C1 segment of cervical spinal cord (tissue), 14 donors: ENCODE measurements at regions not wholly inside any gene's neighbourhood (a gene's known extent, or its start where the extent isn't known, plus 50 kb on each side); places are given as distances from the start of the nearest gene placed in this dataset.

Source experiments
- DNase-seq, 14 donors: peaks; one replicate each; lab custom pipeline; 2025; lab: John Stamatoyannopoulos, UW

DNA sequence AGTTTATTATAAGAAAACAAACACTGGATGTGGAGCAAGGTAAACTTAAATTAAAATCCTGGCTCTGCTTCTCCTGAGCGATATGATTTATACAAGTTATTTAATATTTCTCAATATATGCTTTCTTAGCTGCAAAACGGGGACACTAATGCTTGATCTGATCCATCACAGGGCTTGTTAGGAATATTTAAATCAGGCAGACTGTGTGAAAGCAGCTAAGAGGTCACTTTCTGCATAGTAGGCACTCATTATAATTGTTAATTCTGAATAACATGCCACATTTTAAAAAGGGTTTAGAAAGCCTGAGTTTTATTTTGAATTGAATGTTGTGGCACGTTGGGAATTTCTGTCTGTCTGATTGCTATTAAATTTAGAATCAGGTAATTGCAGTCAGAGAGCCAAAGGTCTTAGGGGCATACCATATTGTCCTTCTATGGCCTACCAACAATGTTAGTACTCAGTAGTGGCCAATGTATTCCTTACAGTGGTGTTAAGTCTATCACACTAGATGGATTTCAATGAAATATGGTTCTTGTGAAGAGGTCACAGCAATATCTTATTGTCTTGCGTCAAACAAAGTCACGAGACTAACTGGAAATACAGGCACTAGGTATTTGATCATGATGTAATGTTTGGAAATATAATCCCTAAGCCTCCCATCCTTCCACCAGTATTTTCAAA is 890.0 kb upstream of the CDH8 start:
- no peak for DNase-seq

DNA sequence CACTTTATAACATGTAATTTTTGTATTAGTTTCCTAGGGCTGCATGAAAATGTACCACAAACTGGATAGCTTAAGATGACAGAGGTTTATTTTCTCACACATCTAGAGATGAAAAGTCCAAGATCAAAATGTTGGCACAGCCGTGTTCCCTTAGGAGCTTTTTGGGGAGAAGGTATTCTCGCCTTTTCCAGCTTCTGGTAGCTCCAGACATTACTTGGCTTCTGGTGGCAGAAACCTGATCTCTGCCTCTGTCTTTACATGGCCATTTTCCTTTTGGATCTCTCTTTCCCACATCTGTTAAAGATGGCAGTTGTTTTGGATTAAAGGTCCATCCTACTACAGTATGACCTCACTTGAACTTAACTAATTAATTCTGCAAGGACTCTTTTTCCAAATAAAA is 885.7 kb upstream of the CDH8 start:
- DNase-seq, result no peak

DNA sequence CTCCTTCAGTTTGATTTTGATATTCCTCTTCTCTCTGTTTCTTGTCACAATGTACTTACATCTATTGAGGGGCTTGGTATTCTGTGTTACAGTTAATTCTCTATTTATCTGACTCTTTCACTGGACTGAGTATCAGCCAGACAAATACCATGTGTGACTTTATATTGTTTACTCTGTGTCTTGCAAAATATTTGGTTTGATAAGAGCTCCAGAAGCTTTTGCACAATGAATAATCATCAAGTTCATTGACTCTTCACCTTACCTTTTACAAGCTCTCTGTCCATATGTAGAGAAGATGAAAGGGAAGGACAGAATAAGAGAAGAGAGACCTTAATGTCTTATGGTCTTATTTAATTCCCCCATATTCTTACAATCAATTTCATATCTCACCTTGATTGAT is 877.7 kb upstream of the CDH8 start:
- no peak for DNase-seq

DNA sequence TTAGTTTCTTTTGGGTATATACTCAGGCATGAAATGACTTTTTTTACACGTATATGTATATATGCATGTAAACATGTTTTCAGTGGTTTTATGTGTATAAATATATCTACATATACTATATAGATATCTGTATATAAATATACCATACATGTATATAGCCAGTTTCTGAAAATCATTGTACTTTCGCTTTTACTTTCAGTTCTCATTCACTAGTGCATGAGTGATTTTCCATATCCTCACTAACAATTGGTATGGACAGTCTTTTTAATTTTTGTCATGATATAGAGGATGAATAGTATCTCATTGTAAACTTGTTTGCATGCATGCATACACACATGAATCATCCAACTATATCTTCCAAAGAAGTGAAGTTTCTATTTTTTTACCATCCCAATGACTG is 877.1 kb upstream of the CDH8 start:
- no peak for DNase-seq

DNA sequence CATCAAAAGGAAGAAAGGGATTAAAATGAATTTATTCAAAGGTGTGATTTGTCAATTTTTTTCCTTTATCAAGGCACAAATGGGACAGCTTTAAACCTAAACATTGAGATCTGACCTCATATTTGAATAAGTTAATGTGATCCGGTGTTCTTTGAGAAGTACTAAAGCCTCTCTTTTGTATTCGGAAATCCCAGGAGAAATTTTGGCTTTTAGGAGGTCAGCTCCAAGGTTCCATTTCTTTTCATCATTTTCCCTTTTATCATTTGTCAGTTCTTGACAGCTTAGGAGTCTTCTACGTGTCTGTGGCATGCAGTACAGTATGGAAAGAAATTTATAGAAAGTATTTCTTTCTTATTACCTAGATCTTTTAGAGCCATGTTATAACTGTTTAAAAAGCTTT is 873.4 kb upstream of the CDH8 start:
- no peak for DNase-seq

DNA sequence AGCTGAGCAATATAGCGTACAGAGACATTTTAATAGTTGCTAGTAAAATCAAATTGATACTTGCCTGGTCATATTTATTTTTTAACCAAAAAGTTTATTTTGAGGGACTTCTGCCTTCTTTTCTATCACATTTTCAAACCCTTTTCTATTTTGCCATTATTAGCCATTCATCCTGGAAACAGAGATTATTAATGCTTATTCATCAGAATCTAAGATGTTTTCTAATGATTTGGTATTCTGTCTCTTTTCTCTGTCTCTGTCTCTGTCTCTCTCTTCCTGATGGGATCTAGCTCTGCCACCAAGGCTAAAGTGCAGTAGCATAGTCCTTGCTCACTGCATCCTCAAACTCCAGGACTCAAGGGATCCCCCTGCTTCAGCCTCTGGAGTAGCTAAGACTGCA is 871.3 kb upstream of the CDH8 start:
- no peak for DNase-seq

DNA sequence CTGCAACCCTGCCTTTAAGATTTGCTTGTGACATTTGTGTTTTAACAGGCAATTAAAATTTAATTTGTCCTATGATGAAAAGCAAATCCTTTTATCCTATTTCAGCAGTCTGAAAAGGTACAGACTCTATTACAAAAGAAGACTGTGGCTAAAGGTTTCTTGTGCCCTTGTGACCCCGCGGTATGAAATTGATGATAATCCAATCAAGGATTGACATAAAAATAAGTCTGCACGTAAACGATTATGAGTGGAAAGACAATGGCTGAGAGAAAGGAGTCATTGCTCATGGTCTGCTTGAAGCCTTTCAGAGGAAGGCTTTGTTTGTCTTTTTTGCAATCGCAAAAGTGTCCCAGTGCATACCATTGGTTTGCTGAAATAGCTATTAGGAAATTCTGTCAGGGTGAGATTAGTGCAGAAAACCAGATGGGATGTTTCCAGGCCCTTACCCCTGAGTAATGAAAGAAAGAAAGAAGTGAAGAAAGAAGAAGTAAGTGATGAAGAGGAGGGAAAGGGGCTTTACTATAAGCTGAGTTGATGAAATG is 867.8 kb upstream of the CDH8 start:
- no peak for DNase-seq

DNA sequence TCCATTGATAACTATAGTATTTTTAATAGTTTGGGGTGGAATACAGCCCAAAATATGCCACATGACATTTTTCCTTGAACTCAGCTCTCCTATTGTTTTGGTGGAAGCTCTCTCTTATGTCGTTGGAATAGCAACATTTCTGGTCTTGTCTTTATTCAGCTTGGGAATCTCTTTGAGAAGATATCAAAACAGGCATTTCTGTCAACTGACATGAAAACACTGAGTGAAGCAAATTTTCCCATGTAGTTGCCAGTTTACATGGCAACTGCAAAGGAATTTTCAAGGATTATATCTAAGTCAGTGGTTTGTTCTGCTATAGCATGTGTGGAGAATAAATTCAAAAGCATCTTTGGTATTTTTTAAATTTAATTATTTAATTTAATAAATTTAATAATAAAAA is 863.5 kb upstream of the CDH8 start:
- no peak for DNase-seq

DNA sequence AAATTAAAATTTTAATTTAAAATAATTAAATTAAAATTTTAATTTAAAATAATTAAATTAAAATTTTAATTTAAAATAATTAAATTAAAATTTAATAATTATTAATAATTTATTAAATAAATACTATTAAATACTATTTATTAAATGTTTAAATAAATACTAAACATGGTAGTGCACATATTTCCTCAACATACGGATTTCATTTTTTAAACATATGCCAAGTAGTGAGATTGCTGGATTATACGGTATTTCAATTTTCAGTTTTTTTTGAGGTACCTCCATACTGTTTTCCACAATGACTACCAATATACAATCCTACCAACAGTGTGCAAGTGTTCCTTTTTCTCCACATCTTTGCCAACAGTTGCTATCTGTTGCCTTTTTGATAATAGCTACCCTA is 852.9 kb upstream of the CDH8 start:
- no peak for DNase-seq

DNA sequence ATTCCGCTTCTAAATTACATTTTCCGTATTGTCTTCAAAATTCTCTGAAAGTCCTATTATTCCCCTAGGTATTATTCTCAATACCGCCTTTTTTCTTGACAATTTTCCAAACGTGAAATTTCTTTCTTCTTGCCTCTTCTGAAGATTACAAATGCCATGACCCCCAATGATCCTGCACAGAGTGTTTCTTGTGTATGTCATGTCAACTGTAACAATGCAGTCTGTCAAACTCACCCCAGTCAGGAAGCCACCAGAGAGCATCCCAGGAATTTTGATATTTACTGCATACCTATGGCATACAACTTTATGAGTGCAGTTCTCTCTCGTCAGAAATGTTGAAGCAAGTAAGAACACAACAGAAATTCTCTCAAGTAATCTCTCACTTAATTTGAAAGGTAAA is 847.3 kb upstream of the CDH8 start:
- no peak for DNase-seq

DNA sequence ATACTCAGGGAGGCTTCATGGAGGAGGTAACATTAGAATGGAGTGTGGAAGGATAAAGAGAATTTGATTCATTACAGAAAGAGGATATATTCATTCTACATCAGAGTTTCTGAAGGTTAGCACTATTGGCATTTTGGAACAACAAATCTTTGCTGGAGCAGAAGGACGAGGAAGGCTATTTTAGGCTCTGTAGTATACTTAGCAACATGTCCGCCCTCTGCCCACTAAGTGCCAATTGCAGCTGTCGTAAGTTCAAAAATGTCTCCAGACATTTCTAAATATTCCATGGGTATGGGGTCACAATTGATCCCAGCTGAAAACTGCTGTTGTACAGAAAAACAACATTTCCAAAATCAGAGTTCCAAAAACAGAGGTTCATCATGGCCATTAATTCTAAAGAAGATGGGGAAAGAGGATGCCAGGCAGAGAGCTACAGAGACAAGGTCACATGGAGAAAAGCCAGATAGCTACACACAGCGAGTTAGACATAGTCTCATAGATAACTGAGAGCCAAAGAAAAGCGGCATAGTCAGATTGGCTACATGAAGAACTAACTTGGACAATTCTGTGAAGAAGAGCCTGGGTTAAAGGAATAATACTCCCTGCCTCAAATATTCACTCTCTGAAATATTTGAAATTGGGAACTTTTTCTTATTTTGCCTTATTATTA is 846.4 kb upstream of the CDH8 start:
- DNase-seq, result no peak

DNA sequence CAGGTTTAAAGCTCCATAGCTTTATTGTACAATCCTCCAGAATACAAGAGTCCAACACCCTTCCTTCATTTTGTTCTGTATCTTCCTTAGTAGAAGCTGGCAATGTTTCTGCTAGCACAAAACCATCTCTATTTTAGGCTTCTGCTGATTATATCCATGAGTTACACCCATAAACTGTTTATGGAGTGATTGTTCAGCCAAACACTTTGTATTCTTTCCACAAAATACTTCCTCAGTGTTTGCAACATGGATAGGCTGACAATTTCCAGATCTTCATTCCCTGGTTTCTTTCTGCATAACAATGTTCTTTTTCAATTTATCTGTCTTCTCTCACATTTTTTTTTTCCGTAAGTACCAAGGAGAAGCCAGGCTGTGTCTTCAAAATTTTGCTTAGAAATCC is 839.9 kb upstream of the CDH8 start:
- DNase-seq, result no peak

DNA sequence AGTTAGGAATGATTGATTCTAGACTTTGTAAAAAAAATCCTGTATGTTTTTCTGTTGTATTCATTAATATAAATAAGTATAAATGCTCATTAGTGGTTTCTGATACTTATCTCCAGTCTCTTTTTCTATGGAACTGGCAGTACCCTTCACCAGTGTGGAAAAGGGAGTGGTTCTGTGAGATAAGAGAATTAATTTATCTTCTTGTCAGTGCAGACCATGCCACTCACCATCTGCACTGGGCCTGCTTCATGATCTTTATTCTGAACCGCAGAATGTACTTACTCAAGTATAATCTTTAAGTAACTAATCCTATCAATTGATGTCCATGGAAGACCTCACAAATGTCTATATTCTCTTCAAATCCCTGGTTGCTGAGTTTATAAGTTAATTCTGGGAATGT is 836.1 kb upstream of the CDH8 start:
- no peak for DNase-seq

DNA sequence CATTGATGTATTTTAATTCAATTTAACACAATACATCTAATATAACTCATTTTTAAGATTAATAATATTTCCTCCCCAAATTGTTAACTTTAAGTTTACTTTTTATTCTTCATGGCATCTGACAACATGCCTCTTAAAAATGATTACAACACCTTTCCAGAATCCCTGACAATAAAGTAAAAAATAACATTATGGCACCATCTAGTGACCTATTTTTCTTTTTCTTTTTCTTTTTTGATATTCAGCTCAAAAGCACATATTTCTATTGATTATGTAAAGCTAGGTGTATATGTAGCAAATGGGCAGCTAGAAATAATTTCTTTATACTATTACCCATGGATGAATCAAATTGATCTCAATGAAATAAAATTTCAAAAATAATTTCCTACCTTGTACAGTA is 834.3 kb upstream of the CDH8 start:
- DNase-seq, result no peak

DNA sequence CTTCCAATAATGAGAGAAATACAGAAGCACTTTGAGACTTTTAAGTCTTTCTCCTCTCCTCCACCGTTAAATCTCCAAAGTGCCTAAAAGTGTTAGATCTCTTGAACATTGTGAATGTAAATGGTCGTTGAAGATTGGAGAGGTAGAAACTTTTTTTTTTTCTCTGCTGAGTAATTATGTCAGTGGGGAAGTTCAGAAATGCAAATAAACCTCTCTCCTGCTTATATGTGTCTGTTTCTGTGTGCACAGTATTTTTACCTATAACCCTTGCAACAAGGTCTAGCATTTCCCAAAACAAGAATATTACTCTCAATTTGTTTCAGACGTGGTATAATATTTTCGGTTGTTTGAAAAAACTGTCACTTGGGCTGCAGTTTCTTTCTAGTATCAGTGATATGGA is 833.6 kb upstream of the CDH8 start:
- no peak for DNase-seq

DNA sequence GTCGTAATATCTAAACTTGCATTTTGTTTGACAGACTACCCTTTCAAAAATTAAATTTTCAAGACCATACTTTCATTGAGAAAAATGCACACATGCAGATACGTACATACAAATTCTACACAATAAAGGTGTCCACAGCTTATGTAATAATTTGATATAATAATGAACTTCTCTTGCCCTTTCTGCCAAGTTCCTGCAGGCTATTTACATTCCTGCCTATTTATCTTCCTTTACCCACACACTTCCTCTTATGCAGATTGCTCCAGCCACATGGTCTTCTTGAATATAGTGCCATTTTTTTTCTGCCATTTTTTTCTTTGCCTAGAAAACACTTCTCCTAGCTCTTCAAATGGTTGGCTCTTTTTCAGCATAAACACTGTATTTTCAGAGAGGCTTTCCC is 826.9 kb upstream of the CDH8 start:
- no peak for DNase-seq

DNA sequence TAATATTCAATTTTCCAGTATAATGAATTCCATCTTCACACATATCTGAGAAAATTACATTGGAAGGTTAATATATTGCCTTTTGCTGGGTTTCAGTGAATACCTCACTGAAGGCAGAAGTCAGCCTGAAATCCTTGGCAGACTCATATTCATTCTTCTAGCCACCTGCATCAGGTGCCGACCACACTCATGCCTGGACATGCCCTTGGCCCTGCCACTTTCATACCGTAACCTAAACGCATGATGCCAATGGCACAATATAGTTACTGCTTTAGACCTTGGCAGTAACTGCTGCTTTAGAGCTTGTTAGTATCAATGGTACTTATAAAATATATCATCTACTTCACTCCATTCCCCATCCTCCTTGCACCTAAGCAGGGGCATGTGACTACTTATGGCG is 817.6 kb upstream of the CDH8 start:
- DNase-seq, result no peak

DNA sequence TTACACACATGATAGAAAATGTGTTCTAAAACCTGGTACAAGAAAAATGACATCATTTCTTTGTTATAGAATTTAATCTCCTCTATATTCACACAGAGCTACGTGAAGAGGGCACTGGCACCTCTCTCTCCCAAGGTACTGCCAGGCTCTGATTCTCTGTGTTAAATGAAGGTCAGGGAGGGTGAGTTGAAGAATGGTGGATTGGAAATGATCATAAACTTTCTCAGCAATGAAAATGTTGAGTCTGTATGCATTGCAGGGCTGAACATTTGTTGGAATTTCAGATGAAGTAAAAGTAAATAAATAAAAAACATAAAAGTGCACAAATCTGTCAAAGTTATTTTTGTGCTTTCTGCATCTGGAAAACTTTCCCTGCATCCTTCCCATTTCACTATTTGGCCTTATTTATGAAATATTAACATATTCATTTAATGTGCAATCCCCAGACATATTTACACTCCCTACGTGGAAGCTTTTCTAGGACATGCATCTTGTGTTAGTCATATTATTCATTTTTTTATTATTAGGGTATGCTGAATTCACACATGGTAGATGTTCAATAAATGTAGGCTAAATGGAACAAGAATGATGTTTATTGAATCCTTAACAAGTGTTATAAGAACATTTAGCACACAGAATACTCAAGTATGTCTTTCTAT is 810.3 kb upstream of the CDH8 start:
- DNase-seq, result no peak

DNA sequence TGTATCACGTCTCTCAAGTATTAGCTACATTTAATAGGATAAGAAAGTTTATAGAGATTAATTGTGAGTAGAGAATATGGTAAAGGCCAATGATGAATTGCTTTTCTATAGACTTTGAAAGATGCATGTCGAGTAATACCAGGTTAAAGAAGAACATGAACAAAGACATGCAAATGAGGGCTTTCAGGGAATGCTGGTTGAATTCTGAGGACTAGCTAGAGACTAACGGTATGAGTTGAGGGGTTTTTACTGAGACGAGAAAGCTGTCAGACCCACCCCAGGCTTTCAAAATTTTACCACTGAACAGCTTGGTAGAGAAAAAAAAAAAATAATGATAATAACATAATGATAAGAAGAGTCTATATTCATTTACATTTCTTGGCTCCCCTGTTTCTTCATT is 796.0 kb upstream of the CDH8 start:
- DNase-seq, result no peak

DNA sequence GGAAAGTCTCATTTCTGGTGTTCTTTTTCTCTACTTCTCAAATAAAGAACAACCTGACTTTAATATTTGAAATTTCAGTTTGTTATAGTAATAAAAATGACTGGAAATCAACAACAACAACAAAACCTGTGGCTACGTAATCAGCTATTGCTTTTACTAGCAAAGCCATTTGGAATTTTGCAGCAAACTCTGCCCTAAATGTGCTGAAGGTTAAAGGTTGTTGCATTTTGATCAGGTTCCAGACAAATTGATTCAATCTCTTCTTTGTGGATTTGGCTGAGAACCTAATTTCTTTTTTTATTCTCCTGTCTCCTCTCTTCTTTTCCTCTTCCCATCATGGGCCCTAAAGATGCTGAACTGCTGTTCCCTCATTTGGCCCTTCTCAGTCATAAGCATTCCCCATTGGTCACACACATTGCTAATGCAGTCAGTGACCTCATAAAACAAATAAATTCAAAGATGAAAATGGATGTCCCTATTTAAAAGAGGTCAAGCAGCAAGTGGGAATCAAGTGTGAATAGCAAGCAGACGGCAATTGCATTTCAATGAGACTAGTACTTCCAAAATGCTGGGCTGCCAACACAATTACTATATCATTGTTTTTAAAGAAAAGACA is 795.1 kb upstream of the CDH8 start:
- DNase-seq, result peak in 1 of 14 donors; percentile 3

DNA sequence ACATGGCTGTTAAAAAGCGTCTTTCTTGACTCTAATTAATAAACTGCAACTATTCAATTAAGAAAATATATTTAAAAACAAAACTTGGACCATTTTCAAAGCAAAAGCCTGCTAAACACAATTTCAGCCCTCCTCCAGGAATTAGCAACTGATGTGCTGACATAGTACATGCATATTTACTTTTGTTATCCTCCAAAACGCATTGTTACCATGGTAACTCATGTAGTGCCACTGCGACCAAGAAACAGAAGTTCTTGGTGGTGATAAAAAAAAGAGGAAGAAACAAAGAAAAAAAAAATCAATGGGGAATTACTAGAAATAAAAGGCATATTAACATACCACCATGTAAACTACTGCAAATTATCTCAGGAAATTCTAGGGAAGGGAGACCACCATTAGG is 793.4 kb upstream of the CDH8 start:
- DNase-seq, result no peak

DNA sequence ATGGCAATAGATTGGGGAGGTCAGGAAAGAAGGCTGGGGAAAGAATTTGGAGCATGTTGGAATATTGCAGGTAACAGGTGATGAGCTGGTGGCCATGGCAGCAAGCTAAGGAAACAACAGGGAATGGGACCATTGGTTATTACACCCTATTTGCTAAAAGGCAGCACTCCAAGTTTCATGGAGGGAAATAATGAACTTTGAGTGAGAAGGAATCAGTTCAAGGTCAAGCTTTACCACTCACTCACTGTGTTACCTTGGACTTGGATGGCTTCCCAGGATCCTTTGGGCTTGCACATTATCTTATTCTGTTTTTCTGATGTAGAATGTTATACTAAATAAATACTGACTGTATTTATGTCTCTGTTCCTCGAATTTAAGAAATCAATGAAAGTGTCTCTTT is 792.8 kb upstream of the CDH8 start:
- DNase-seq, result no peak

DNA sequence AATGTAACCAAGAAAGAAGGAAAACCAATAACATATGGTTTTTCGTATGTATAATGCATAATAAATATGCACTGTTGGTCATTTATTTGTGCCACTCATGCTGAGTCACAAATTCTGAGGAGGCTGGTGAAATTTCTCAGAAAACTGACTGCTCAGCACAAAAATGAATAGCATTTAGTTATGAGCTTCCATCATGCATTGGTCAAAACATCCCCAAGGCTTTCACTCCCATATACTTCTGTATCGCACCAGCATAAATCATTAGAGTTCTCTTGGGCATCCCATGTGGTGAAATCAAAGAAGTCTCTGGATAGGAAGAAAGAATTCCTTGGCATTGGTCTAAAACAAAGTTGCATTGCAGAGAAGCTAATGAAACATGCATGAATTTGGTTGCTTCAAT is 785.6 kb upstream of the CDH8 start:
- DNase-seq, result no peak
